Epithelial cell of prostate (primary cell): ENCODE measurements at regions not wholly inside any gene's neighbourhood (a gene's known extent, or its start where the extent isn't known, plus 50 kb on each side); places are given as distances from the start of the nearest gene placed in this dataset.
"Not testable (repeated sequence)": the region's sequence is repeated elsewhere in the genome, so short reads cannot be mapped to it uniquely, and the experiment has no call there.

ENCODE experiments used
- DNase-seq: peaks from one replicate; pipeline ENCODE4 v3.0.0-alpha.2; 2011; ENCODE audit warnings: low read depth, low spot score
- H3K27ac ChIP-seq: fragments of 450-650 bp; 2 replicates; pipeline ENCODE4 v1.5.1; 2017; ENCODE audit warnings: mild to moderate bottlenecking

DNA sequence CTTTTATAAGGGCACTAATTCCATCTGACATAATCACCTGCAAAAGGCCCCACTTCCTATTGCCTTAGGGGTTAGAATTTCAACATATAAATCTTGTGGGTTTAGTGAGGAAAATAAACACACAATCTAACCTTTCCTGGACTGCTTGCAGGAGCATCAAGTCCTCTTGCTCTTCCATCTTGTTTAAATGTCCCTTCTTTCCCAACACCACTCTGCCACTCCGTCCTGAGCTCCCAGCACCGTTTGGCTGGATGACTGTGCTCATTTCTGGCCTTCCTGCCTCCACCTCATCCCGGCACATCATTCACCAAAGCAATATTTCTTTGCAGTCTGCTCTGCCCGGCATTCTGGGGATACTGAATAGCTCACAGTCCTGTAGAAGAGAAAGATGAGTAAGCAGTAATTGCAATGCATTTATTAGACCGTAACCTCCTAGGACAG lies 247.8 kb downstream of the BCL2 start:
- H3K27ac ChIP-seq = no peak overlapping the region
- DNase-seq = no peak

- no peak for DNase-seq
- no peak overlapping the region for H3K27ac ChIP-seq
Measured at GRCh38 chr18:63070767-63071502, 248.6 kb downstream of the BCL2 start.

- no peak for DNase-seq
- no peak overlapping the region for H3K27ac ChIP-seq
Measured at GRCh38 chr18:63069496-63069895, 250.1 kb downstream of the BCL2 start.

GRCh38 chr18:63067939-63068338 lies 251.6 kb downstream of the BCL2 start:
- DNase-seq = peak; percentile 34
- no peak overlapping the region for H3K27ac ChIP-seq

GRCh38 chr18:63065172-63065571 lies 254.4 kb downstream of the BCL2 start:
- DNase-seq = no peak
- no peak overlapping the region for H3K27ac ChIP-seq

DNA sequence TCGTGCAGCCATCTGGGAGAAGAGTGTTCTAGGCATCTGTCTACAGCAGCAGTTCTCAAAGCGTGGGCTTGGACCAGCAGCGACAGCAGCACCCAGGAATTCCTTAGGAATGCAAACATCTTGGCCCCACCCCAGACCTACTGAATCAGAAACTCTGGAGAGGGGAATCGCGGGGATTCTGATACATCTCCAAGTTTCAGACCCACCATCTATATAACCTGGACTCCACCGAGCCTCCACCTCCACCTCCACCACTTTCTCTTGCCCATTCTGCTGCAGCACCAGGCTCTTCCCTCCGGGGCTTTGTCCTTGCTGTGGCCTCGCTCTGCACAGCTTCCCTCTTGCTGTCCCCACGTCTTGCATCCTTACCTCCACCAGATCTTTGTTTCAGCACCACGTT lies 256.4 kb downstream of the BCL2 start:
- no peak for DNase-seq

DNA sequence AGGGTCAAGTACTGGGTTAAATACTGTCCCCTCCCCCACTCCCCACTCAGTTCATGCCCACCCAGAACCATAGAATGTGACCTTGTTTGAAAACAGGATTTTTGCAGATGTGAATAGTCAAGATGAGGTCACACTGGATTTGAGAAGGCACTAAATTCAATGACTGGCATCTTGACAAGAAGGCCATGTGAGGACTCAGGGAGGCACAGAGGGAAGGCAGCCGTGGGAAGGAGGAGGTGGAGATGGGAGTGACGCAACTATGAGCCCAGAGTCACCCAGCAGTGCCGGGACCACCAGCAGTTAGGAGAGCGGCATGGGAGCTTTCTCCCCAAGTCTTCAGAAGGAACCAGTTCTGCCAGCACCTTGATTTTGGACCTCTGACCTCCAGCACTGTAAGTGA lies 257.3 kb downstream of the BCL2 start:
- no peak overlapping the region for H3K27ac ChIP-seq
- DNase-seq = no peak

More for the DNA sequence above, 256.4 kb downstream of the BCL2 start:
- no peak overlapping the region for H3K27ac ChIP-seq

DNA sequence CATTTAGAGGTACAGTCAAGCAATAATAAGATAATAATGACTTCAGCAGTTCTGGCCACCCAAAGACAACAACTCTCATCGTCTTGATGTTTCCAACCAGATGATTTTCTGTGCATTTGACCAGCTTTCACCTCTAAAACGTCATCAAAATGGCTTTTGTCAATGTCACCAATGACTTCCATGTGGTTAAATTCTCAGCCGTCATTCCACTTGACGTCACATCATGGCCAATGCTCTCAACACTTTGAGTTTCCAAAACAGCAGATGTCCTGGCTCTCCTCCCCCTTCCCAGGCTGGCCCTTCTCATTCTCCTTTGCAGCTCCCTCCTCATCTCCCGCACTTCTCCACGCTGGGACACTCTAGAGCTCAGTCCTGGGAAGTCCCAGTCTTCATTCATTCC lies 258.3 kb downstream of the BCL2 start:
- no peak for DNase-seq
- no peak overlapping the region for H3K27ac ChIP-seq

DNA sequence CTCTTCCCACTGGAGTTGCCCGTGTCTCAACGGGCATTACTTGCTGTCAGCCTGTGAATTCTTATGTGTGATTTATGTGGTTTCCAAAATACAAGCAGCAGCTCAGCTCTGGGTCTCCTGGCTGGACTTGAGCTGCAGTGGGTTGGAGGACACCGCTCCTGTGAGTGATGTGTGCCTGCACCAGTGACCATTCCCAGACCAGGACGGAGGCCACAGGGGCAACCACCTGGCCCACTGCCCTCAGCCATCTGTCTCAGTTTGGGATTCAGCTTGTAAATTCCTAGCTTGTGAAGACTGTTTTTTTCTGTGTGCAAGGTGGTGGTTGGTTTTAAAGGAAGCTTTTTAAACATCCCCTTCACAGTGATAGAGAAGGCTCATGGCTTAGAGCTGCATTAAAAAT lies 261.0 kb downstream of the BCL2 start:
- no peak overlapping the region for H3K27ac ChIP-seq
- no peak for DNase-seq

DNA sequence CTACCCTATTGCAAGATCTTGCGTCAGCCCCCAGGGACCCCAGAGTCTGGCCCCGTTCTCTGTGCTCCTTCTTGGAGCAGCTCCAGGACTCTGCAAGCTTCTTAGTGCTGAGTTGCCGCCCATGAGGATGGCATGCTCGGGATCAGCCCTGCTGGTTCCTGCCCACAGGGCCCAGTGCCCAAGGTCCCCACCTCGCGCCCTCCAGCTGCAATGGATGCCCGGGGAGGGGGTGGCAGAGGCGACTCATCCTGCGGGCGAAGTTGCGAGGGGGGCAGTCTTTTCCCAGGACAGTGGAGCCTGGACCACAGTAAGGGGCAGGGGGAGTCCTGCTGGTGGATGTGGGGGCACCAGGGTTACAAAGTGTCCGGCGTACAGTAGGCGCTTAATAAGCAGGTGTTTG lies 261.9 kb downstream of the BCL2 start:
- H3K27ac ChIP-seq = no peak overlapping the region
- no peak for DNase-seq

- H3K27ac ChIP-seq = no peak overlapping the region
- no peak for DNase-seq
Measured at GRCh38 chr18:63054901-63055584, 264.5 kb downstream of the BCL2 start.

- no peak overlapping the region for H3K27ac ChIP-seq
- DNase-seq = no peak
Measured at GRCh38 chr18:63051928-63052327, 267.6 kb downstream of the BCL2 start.

DNA sequence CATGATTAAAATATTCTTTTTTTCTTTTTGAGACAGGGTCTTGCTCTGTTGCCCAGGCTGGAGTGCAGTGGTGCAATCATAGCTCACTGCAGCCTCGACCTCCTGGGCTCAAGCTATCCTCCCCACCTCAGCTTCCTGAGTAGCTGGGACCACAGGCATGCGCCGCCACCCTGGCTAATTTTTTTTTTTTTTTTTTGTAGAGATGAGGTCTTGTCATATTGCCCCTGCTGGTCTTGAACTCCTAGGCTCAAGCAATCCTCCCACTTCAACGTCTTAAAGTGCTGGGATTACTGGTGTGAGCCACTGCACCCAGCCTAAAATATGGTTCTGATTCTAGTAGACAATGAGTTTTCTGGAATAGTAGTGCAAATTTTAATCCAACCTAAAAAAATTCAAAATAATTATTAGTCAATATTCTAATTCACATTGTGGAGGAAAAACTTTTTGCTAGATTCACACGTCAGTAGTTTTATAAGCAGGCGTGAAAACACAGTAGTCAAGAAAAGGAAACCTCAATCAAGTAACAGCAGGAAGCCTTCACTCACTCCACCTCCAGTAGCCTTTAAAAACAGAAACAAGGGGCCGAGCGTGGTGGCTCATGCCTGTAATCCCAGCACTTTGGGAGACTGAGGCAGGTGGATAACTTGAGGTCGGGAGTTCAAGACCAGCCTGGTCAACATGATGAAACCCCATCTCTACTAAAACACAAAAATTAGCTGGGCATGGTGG lies 268.7 kb downstream of the BCL2 start:
- H3K27ac ChIP-seq, DNase-seq: not testable (repeated sequence)

- no peak for DNase-seq
- H3K27ac ChIP-seq = no peak overlapping the region
Measured at GRCh38 chr18:63046375-63046774, 273.2 kb downstream of the BCL2 start.

DNA sequence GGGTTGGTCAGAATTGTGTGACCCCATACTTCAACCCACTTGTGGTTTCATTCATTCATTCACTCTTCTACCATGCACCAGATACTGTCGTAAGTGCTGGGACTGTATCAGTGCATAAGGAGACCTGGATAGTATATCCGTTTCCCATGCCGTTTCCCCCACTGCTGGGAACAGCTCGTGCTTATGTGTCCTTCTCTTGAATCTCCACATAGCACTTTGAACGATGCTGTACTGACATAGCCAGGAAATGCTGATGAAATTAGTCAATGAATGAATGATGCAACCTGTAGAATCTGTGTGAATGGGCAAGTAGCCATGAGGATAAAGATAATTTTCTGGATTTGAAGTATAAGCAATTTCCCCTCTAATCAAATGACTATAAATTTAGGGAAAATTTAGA lies 276.1 kb downstream of the BCL2 start:
- no peak for DNase-seq

DNA sequence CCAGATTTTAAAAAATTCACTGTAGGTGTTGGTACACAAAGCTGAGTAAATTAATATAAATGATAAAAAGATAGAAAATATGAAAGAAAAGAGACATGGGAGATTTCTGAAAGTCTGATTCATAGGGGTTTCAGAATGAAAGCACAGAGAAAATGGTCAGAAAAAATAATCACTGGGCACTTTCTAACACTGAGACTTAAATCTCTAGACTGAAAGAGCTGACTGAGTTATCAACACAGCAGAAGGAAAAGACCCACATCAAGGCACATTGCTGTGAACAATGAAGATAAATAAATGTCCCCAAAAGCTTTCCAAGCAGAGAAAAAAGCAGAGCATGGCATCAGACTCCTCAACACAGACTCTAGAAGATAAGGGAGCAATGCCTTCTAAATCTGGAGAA lies 277.2 kb downstream of the BCL2 start:
- no peak overlapping the region for H3K27ac ChIP-seq
- no peak for DNase-seq

More for the DNA sequence above, 276.1 kb downstream of the BCL2 start:
- H3K27ac ChIP-seq = no peak overlapping the region

DNA sequence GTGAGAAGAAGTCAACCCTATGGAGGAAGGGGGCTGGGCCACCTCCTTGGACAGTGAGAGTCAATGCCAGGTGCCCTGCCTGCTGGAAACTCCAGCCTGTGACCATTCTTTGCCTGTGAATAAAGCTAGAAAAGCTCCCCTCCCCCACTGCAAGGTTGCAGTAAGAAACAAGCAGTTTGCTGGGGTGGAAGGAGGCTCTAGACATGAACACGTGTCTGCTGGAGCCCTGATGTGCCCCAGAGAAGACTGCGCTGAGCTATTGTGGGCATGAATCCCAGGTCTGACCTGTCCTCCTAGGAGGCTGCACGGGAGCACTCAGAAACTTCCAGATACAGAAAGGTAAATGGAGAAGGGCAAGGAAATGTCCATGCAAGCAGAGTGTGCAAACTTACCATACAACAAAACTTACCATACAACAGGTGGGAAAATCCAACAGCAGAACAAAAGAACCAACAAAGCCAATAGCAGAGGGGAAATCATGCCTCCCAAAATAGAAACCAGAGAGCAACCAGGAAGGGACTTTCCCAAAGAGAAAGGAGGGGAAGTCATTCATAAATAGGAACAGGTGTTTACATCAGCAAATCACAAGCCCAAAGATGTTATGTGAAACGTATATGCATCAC lies 278.7 kb downstream of the BCL2 start:
- DNase-seq = no peak

DNA sequence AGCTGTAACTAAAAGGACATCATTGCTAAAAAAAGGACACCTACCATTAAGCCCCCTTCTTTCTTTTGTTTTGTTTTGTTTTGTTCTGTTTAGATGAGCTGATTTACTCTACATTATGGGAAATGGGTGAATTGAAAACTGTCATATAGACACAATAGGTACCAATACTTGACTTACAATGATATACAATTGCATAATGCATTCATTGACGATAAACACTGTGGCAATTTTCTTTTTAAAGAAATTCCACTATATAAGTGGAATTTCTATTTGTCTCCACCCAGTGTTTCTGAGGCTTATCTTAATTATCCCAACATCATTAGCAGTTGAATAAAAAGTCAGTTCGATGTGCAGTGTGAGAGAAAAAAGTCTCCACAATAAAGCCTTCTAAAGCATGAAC lies 282.1 kb downstream of the BCL2 start:
- H3K27ac ChIP-seq = no peak overlapping the region
- no peak for DNase-seq

More for the DNA sequence above, 278.7 kb downstream of the BCL2 start:
- no peak overlapping the region for H3K27ac ChIP-seq

- H3K27ac ChIP-seq = no peak overlapping the region
- DNase-seq = no peak
Measured at GRCh38 chr18:63031375-63031774, 288.2 kb downstream of the BCL2 start.
